ENCODE measurements at regions not wholly inside any gene's neighbourhood (a gene's known extent, or its start where the extent isn't known, plus 50 kb on each side); places are given as distances from the start of the nearest gene placed in this dataset. TPM values are rescaled to one million over a fixed set of nuclear protein-coding genes. Genes with fewer than 3 reads are reported as not detected.

- peaks cover 4% of the 10 kb centered on the region for H3K9me3 ChIP-seq (ENCODE audit: low read depth, low read length, poor library complexity, severe bottlenecking)
These were observed 298.7 kb downstream of the SHANK2 start for GRCh38 chr11:70953720-70954119.

GRCh38 chr11:70954471-70954870 lies 297.9 kb downstream of the SHANK2 start:
- H3K4me1 ChIP-seq (ENCODE audit: insufficient read depth, low read length, poor library complexity, severe bottlenecking), result no peaks in the 10 kb centered on the region
- BruUV-seq (replicated peaks), result no TSS peak
- intact Hi-C loops (cut with micrococcal nuclease; ENCODE audit: unreplicated experiment), result no loop called here

More at GRCh38 chr11:70953720-70954119, 298.7 kb downstream of the SHANK2 start:
- POLR2A ChIA-PET (ENCODE audit: low non-redundant PET), result no interaction called here
- CTCF ChIA-PET, result no interaction called here
- H3K4me1 ChIP-seq (ENCODE audit: insufficient read depth, low read length, poor library complexity, severe bottlenecking), result no peaks in the 10 kb centered on the region
- no peak overlapping the region for H3K27ac ChIP-seq (ENCODE audit: low read depth, low read length, poor library complexity, severe bottlenecking)
- BruUV-seq (replicated peaks), result no TSS peak
- no peak overlapping the region for H3K4me3 ChIP-seq (ENCODE audit: low read depth, low read length, poor library complexity, severe bottlenecking)
- H3K36me3 ChIP-seq (ENCODE audit: insufficient read depth, low read length, poor library complexity, severe bottlenecking), result no peaks in the 10 kb centered on the region
- no peak for DNase-seq (ENCODE audit: low spot score)
- no peaks in the 10 kb centered on the region for H3K27me3 ChIP-seq (replicated peaks; ENCODE audit: insufficient read depth, low read depth, low read length, poor library complexity)
- intact Hi-C loops (cut with micrococcal nuclease; ENCODE audit: unreplicated experiment), result no loop called here
- no peak for TF ChIP-seq CTCF (conservative IDR thresholded peaks at IDR 0.05; ENCODE audit: low read depth, low read length)
- no peak for TF ChIP-seq EZH2 (IDR thresholded peaks at IDR 0.05; ENCODE audit: borderline replicate concordance, low read depth, low read length, poor library complexity, severe bottlenecking)

More at GRCh38 chr11:70954471-70954870, 297.9 kb downstream of the SHANK2 start:
- TF ChIP-seq CTCF (conservative IDR thresholded peaks at IDR 0.05; ENCODE audit: low read depth, low read length), result no peak
- no peak for TF ChIP-seq EZH2 (IDR thresholded peaks at IDR 0.05; ENCODE audit: borderline replicate concordance, low read depth, low read length, poor library complexity, severe bottlenecking)
- H3K4me3 ChIP-seq (ENCODE audit: low read depth, low read length, poor library complexity, severe bottlenecking), result no peak overlapping the region
- H3K9me3 ChIP-seq (ENCODE audit: low read depth, low read length, poor library complexity, severe bottlenecking), result peaks cover 4% of the 10 kb centered on the region
- no peak for DNase-seq (ENCODE audit: low spot score)
- H3K27me3 ChIP-seq (replicated peaks; ENCODE audit: insufficient read depth, low read depth, low read length, poor library complexity), result no peaks in the 10 kb centered on the region
- no peak overlapping the region for H3K27ac ChIP-seq (ENCODE audit: low read depth, low read length, poor library complexity, severe bottlenecking)
- CTCF ChIA-PET, result no interaction called here
- H3K36me3 ChIP-seq (ENCODE audit: insufficient read depth, low read length, poor library complexity, severe bottlenecking), result no peaks in the 10 kb centered on the region
- POLR2A ChIA-PET (ENCODE audit: low non-redundant PET), result no interaction called here

Small RNA genes in the stretch of these regions (microRNA-seq; reads per million reads assigned to microRNA genes)
- gene MIR3664, result not detected

All from A673 (cell line).